HEK293 (cell line): ENCODE measurements at regions not wholly inside any gene's neighbourhood (a gene's known extent, or its start where the extent isn't known, plus 50 kb on each side); places are given as distances from the start of the nearest gene placed in this dataset.

Experiments
- CTCF ChIA-PET: fragments of 350-600 bp; formaldehyde crosslinking; extraction: SDS; loops from one replicate; lab custom pipeline; 2021; ENCODE audit warnings: antibody characterized with exemption; lab: Yijun Ruan, JAX
- POLR2A ChIA-PET: fragments of 300-600 bp; formaldehyde crosslinking; extraction: SDS; loops from one replicate; lab custom pipeline; 2020; ENCODE audit warnings: antibody characterized with exemption, inconsistent platforms; lab: Yijun Ruan, JAX
- H3K27ac ChIP-seq: fragments of 200-500 bp; sonication (Bioruptor generic); 2 replicates; pipeline ENCODE4 v1.5.1; 2014; ENCODE audit warnings: low read depth, low read length, control low read depth, inconsistent platforms; ENCODE audit errors: extremely low read depth
- H3K36me3 ChIP-seq, 2 experiments: fragments of 200-500 bp in 1 of 2; sonication (Bioruptor generic) in 1 of 2; 1 replicate in 1 of 2; 2 replicates in 1 of 2; pipeline ENCODE4 v1.5.1; 2014 to 2017; ENCODE audit warnings: inconsistent platforms in 2 of 2, low read length in 2 of 2; ENCODE audit not compliant: control insufficient read depth in 2 of 2, insufficient read depth in 1 of 2
- H3K4me1 ChIP-seq: fragments of 200-500 bp; sonication (Bioruptor generic); 2 replicates; pipeline ENCODE4 v1.5.1; 2014; ENCODE audit warnings: mild to moderate bottlenecking, low read length, inconsistent platforms; ENCODE audit not compliant: control insufficient read depth, insufficient read depth
- H3K4me3 ChIP-seq: 2 replicates; pipeline ENCODE4 v1.5.1; 2011; ENCODE audit warnings: low read depth, mild to moderate bottlenecking, control low read depth, low read length, moderate library complexity
- H3K9me3 ChIP-seq: fragments of 200-500 bp; sonication (Bioruptor generic); 2 replicates; pipeline ENCODE4 v1.5.1; 2014; ENCODE audit warnings: low read depth, low read length, inconsistent platforms; ENCODE audit not compliant: control insufficient read depth, insufficient read depth
- EGR2 ChIP-seq: fragments of 450-650 bp; formaldehyde crosslinking; IDR thresholded peaks from 2 replicates; pipeline ENCODE4 v1.5.1; 2016; ENCODE audit warnings: low read depth, missing biosample characterization, missing genetic modification characterization
- GLIS1 ChIP-seq: fragments of 450-650 bp; formaldehyde crosslinking; IDR thresholded peaks from 2 replicates; pipeline ENCODE4 v1.5.1; 2016; ENCODE audit warnings: missing biosample characterization, missing genetic modification characterization
- GLIS2 ChIP-seq: fragments of 450-650 bp; formaldehyde crosslinking; IDR thresholded peaks from 2 replicates; pipeline ENCODE4 v1.5.1; 2016; ENCODE audit warnings: missing biosample characterization, missing genetic modification characterization
- KLF1 ChIP-seq: fragments of 450-650 bp; formaldehyde crosslinking; IDR thresholded peaks from 2 replicates; pipeline ENCODE4 v1.5.1; 2016; ENCODE audit warnings: missing biosample characterization, missing genetic modification characterization
- REPIN1 ChIP-seq: fragments of 450-650 bp; formaldehyde crosslinking; IDR thresholded peaks from 2 replicates; pipeline ENCODE4 v1.5.1; 2017; ENCODE audit warnings: missing biosample characterization, missing genetic modification characterization, low read depth
- TRIM28 ChIP-seq: IDR thresholded peaks from 2 replicates; pipeline ENCODE4 v1.6.1; 2011; ENCODE audit warnings: low read length, control low read depth, borderline replicate concordance
- WT1 ChIP-seq: fragments of 450-650 bp; formaldehyde crosslinking; IDR thresholded peaks from 2 replicates; pipeline ENCODE4 v1.5.1; 2016; ENCODE audit warnings: missing biosample characterization, missing genetic modification characterization
- ZBTB20 ChIP-seq: fragments of 450-650 bp; formaldehyde crosslinking; IDR thresholded peaks from 2 replicates; pipeline ENCODE4 v1.5.1; 2016; ENCODE audit warnings: missing biosample characterization, missing genetic modification characterization
- ZBTB7A ChIP-seq: fragments of 450-650 bp; formaldehyde crosslinking; IDR thresholded peaks from 2 replicates; pipeline ENCODE4 v1.5.1; 2016; ENCODE audit warnings: low read depth, missing biosample characterization, missing genetic modification characterization
- ZNF121 ChIP-seq: fragments of 450-650 bp; formaldehyde crosslinking; IDR thresholded peaks from 2 replicates; pipeline ENCODE4 v1.5.1; 2016; ENCODE audit warnings: missing biosample characterization, missing genetic modification characterization
- ZNF174 ChIP-seq: fragments of 450-650 bp; formaldehyde crosslinking; IDR thresholded peaks from 2 replicates; pipeline ENCODE4 v1.5.0; 2017; ENCODE audit warnings: missing biosample characterization, mild to moderate bottlenecking, missing genetic modification characterization
- ZNF2 ChIP-seq: fragments of 450-650 bp; formaldehyde crosslinking; IDR thresholded peaks from 2 replicates; pipeline ENCODE4 v1.5.1; 2016; ENCODE audit warnings: missing biosample characterization, missing genetic modification characterization
- ZNF202 ChIP-seq: fragments of 450-650 bp; formaldehyde crosslinking; IDR thresholded peaks from 2 replicates; pipeline ENCODE4 v1.5.1; 2016; ENCODE audit warnings: missing biosample characterization, missing genetic modification characterization, borderline replicate concordance
- ZNF221 ChIP-seq: fragments of 450-650 bp; formaldehyde crosslinking; IDR thresholded peaks from 2 replicates; pipeline ENCODE4 v1.5.1; 2017; ENCODE audit warnings: missing biosample characterization, missing genetic modification characterization, borderline replicate concordance
- ZNF341 ChIP-seq: fragments of 450-650 bp; formaldehyde crosslinking; IDR thresholded peaks from 2 replicates; pipeline ENCODE4; 2016; ENCODE audit warnings: low read depth, missing biosample characterization, missing genetic modification characterization
- ZNF423 ChIP-seq: fragments of 450-650 bp; formaldehyde crosslinking; IDR thresholded peaks from 2 replicates; pipeline ENCODE4 v1.5.1; 2016; ENCODE audit warnings: missing biosample characterization, missing genetic modification characterization
- ZNF426 ChIP-seq: fragments of 450-650 bp; formaldehyde crosslinking; IDR thresholded peaks from 2 replicates; pipeline ENCODE4 v1.5.1; 2017; ENCODE audit warnings: missing biosample characterization, missing genetic modification characterization, mild to moderate bottlenecking, inconsistent platforms, moderate library complexity
- ZNF510 ChIP-seq: fragments of 450-650 bp; formaldehyde crosslinking; IDR thresholded peaks from 2 replicates; pipeline ENCODE4 v1.5.1; 2018; ENCODE audit warnings: mild to moderate bottlenecking, missing genetic modification characterization, missing biosample characterization; ENCODE audit not compliant: insufficient replicate concordance
- ZNF626 ChIP-seq: fragments of 450-650 bp; sonication (Bioruptor Pico); formaldehyde crosslinking; IDR thresholded peaks from 2 replicates; pipeline ENCODE4 v1.5.1; 2018; ENCODE audit warnings: missing biosample characterization, missing genetic modification characterization, inconsistent platforms
- ZNF707 ChIP-seq: fragments of 450-650 bp; formaldehyde crosslinking; IDR thresholded peaks from 2 replicates; pipeline ENCODE4 v1.5.1; 2016; ENCODE audit warnings: missing biosample characterization, missing genetic modification characterization
- TF ChIP-seq, protein P1 (sequence below): fragments of 450-650 bp; formaldehyde crosslinking; IDR thresholded peaks from 2 replicates; pipeline ENCODE4 v1.5.1; 2016; ENCODE audit warnings: missing biosample characterization, missing genetic modification characterization
- TF ChIP-seq, protein P2 (sequence below): fragments of 450-650 bp; formaldehyde crosslinking; IDR thresholded peaks from 2 replicates; pipeline ENCODE4 v1.5.1; 2017; ENCODE audit warnings: missing biosample characterization, missing genetic modification characterization
- TF ChIP-seq, protein P3 (sequence below): fragments of 450-650 bp; formaldehyde crosslinking; IDR thresholded peaks from 2 replicates; pipeline ENCODE4 v1.5.0; 2017; ENCODE audit warnings: missing biosample characterization, missing genetic modification characterization, borderline replicate concordance
- TF ChIP-seq, protein P4 (sequence below): fragments of 450-650 bp; formaldehyde crosslinking; IDR thresholded peaks from 2 replicates; pipeline ENCODE4 v1.5.1; 2016; ENCODE audit warnings: missing biosample characterization, missing genetic modification characterization
- TF ChIP-seq, protein P5 (sequence below): fragments of 450-650 bp; formaldehyde crosslinking; IDR thresholded peaks from 2 replicates; pipeline ENCODE4 v1.5.1; 2016; ENCODE audit warnings: missing biosample characterization, missing genetic modification characterization
- TF ChIP-seq, protein P6 (sequence below): fragments of 450-650 bp; formaldehyde crosslinking; IDR thresholded peaks from 2 replicates; pipeline ENCODE4 v1.5.1; 2016; ENCODE audit warnings: missing biosample characterization, missing genetic modification characterization, low read depth
- TF ChIP-seq, protein P7 (sequence below): IDR thresholded peaks from 2 replicates; pipeline ENCODE4 v1.6.1; 2011; ENCODE audit warnings: mild to moderate bottlenecking, low read depth, low read length, borderline replicate concordance

DNA sequence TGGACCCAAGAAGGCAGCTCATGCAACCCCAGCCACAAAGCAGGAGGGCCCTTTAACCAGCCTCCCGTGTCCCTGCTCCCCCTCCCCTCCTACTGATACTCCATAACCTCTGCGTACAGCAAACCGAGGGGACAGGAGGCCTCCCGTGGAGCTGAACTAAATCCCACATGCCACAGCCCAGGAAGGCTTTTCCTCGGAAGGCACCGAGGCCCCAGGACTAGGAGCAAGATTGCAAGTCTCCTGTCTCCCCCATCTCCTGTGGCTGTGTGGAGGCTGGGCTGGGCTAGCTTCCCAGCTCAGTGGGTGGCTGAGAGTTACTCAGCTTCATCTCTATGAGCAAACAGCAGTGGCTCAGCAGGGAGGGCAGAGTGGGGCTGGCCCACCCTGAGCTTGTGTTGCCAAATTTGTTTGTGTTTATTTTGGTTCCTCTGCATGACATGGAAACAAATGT, 62.7 kb upstream of the NECTIN1 start:
- ChIA-PET CTCF (no interaction called here), POLR2A (no interaction called here)
- Histone ChIP-seq H3K4me1 (no peaks in the 10 kb centered on the region), H3K9me3 (no peaks in the 10 kb centered on the region), H3K4me3 (no peak overlapping the region), H3K27ac (no peak overlapping the region), H3K36me3 (no peaks in the 10 kb centered on the region)
- TF ChIP-seq ZNF707 (tag by site-specific recombination) (no peak), ZNF2 (no peak), EGR2 (tag by site-specific recombination) (peak; percentile 51), GLIS1 (tag by site-specific recombination) (peak; percentile 94), ZBTB20 (tag by site-specific recombination) (no peak), ZNF121 (tag by site-specific recombination) (no peak), ZBTB7A (tag by site-specific recombination) (no peak), ZNF426 (tag by site-specific recombination) (no peak), ZNF626 (tag by site-specific recombination) (no peak), ZNF510 (tag by site-specific recombination) (no peak), ZNF202 (tag by site-specific recombination) (no peak), ZNF221 (tag by site-specific recombination) (no peak), REPIN1 (no peak), GLIS2 (tag by site-specific recombination) (peak; percentile 43), ZNF174 (tag by site-specific recombination) (no peak), KLF1 (tag by site-specific recombination) (no peak), ZNF423 (0 out of 2 replicates have a peak, but pooled peaks have one; percentile 44), WT1 (tag by site-specific recombination) (no peak), TRIM28 (no peak), ZNF341 (no peak)
- TF ChIP-seq, protein P1, sequence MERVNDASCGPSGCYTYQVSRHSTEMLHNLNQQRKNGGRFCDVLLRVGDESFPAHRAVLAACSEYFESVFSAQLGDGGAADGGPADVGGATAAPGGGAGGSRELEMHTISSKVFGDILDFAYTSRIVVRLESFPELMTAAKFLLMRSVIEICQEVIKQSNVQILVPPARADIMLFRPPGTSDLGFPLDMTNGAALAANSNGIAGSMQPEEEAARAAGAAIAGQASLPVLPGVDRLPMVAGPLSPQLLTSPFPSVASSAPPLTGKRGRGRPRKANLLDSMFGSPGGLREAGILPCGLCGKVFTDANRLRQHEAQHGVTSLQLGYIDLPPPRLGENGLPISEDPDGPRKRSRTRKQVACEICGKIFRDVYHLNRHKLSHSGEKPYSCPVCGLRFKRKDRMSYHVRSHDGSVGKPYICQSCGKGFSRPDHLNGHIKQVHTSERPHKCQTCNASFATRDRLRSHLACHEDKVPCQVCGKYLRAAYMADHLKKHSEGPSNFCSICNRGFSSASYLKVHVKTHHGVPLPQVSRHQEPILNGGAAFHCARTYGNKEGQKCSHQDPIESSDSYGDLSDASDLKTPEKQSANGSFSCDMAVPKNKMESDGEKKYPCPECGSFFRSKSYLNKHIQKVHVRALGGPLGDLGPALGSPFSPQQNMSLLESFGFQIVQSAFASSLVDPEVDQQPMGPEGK (tag by site-specific recombination): peak; percentile 36; the same call in 1 of the 2 replicates
- TF ChIP-seq, protein P2, sequence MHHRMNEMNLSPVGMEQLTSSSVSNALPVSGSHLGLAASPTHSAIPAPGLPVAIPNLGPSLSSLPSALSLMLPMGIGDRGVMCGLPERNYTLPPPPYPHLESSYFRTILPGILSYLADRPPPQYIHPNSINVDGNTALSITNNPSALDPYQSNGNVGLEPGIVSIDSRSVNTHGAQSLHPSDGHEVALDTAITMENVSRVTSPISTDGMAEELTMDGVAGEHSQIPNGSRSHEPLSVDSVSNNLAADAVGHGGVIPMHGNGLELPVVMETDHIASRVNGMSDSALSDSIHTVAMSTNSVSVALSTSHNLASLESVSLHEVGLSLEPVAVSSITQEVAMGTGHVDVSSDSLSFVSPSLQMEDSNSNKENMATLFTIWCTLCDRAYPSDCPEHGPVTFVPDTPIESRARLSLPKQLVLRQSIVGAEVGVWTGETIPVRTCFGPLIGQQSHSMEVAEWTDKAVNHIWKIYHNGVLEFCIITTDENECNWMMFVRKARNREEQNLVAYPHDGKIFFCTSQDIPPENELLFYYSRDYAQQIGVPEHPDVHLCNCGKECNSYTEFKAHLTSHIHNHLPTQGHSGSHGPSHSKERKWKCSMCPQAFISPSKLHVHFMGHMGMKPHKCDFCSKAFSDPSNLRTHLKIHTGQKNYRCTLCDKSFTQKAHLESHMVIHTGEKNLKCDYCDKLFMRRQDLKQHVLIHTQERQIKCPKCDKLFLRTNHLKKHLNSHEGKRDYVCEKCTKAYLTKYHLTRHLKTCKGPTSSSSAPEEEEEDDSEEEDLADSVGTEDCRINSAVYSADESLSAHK (tag by site-specific recombination): no peak
- TF ChIP-seq, protein P3, sequence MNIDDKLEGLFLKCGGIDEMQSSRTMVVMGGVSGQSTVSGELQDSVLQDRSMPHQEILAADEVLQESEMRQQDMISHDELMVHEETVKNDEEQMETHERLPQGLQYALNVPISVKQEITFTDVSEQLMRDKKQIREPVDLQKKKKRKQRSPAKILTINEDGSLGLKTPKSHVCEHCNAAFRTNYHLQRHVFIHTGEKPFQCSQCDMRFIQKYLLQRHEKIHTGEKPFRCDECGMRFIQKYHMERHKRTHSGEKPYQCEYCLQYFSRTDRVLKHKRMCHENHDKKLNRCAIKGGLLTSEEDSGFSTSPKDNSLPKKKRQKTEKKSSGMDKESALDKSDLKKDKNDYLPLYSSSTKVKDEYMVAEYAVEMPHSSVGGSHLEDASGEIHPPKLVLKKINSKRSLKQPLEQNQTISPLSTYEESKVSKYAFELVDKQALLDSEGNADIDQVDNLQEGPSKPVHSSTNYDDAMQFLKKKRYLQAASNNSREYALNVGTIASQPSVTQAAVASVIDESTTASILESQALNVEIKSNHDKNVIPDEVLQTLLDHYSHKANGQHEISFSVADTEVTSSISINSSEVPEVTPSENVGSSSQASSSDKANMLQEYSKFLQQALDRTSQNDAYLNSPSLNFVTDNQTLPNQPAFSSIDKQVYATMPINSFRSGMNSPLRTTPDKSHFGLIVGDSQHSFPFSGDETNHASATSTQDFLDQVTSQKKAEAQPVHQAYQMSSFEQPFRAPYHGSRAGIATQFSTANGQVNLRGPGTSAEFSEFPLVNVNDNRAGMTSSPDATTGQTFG (tag by site-specific recombination): no peak
- TF ChIP-seq, protein P4, sequence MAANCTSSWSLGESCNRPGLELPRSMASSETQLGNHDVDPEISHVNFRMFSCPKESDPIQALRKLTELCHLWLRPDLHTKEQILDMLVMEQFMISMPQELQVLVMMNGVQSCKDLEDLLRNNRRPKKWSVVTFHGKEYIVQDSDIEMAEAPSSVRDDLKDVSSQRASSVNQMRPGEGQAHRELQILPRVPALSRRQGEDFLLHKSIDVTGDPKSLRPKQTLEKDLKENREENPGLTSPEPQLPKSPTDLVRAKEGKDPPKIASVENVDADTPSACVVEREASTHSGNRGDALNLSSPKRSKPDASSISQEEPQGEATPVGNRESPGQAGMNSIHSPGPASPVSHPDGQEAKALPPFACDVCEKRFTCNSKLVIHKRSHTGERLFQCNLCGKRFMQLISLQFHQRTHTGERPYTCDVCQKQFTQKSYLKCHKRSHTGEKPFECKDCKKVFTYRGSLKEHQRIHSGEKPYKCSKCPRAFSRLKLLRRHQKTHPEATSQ (tag by site-specific recombination): no peak
- TF ChIP-seq, protein P5, sequence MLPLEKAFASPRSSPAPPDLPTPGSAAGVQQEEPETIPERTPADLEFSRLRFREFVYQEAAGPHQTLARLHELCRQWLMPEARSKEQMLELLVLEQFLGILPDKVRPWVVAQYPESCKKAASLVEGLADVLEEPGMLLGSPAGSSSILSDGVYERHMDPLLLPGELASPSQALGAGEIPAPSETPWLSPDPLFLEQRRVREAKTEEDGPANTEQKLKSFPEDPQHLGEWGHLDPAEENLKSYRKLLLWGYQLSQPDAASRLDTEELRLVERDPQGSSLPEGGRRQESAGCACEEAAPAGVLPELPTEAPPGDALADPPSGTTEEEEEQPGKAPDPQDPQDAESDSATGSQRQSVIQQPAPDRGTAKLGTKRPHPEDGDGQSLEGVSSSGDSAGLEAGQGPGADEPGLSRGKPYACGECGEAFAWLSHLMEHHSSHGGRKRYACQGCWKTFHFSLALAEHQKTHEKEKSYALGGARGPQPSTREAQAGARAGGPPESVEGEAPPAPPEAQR (tag by site-specific recombination): no peak
- TF ChIP-seq, protein P6, sequence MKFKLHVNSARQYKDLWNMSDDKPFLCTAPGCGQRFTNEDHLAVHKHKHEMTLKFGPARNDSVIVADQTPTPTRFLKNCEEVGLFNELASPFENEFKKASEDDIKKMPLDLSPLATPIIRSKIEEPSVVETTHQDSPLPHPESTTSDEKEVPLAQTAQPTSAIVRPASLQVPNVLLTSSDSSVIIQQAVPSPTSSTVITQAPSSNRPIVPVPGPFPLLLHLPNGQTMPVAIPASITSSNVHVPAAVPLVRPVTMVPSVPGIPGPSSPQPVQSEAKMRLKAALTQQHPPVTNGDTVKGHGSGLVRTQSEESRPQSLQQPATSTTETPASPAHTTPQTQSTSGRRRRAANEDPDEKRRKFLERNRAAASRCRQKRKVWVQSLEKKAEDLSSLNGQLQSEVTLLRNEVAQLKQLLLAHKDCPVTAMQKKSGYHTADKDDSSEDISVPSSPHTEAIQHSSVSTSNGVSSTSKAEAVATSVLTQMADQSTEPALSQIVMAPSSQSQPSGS (tag by site-specific recombination): no peak
- TF ChIP-seq, protein P7, sequence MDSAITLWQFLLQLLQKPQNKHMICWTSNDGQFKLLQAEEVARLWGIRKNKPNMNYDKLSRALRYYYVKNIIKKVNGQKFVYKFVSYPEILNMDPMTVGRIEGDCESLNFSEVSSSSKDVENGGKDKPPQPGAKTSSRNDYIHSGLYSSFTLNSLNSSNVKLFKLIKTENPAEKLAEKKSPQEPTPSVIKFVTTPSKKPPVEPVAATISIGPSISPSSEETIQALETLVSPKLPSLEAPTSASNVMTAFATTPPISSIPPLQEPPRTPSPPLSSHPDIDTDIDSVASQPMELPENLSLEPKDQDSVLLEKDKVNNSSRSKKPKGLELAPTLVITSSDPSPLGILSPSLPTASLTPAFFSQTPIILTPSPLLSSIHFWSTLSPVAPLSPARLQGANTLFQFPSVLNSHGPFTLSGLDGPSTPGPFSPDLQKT: no peak
